ENCODE measurements at regions not wholly inside any gene's neighbourhood (a gene's known extent, or its start where the extent isn't known, plus 50 kb on each side); places are given as distances from the start of the nearest gene placed in this dataset.
"Not testable (repeated sequence)": the region's sequence is repeated elsewhere in the genome, so short reads cannot be mapped to it uniquely, and the experiment has no call there.

- DNase-seq, result no peak
Observed at GRCh38 chr5:27489701-27490100, 451.3 kb upstream of the CDH9 start.

GRCh38 chr5:27482663-27483062 is 444.3 kb upstream of the CDH9 start:
- DNase-seq, result no peak

- DNase-seq, result no peak
Observed at GRCh38 chr5:27479859-27480258, 441.5 kb upstream of the CDH9 start.

GRCh38 chr5:27477550-27477949 is 439.2 kb upstream of the CDH9 start:
- no peak for DNase-seq

- peak; percentile 19 for DNase-seq
Observed at GRCh38 chr5:27476356-27476988, 438.1 kb upstream of the CDH9 start.

GRCh38 chr5:27475063-27475462 is 436.7 kb upstream of the CDH9 start:
- no peak for DNase-seq

GRCh38 chr5:27474395-27474794 is 436.0 kb upstream of the CDH9 start:
- peak; percentile 7 for DNase-seq

- no peak for DNase-seq
Observed at GRCh38 chr5:27474047-27474309, 435.6 kb upstream of the CDH9 start.

GRCh38 chr5:27473307-27474046 is 435.1 kb upstream of the CDH9 start:
- peak; percentile 8 for DNase-seq

- peak; percentile 9 for DNase-seq
Observed at GRCh38 chr5:27472871-27473270, 434.5 kb upstream of the CDH9 start.

GRCh38 chr5:27472000-27472763 is 433.8 kb upstream of the CDH9 start:
- peak; percentile 94 for DNase-seq

GRCh38 chr5:27466959-27467358 is 428.6 kb upstream of the CDH9 start:
- DNase-seq, result no peak

GRCh38 chr5:27465140-27465539 is 426.8 kb upstream of the CDH9 start:
- peak; percentile 98 for DNase-seq

GRCh38 chr5:27463446-27464149 is 425.2 kb upstream of the CDH9 start:
- DNase-seq, result no peak

GRCh38 chr5:27462936-27463335 is 424.6 kb upstream of the CDH9 start:
- no peak for DNase-seq

- DNase-seq, result peak; percentile 51
Observed at GRCh38 chr5:27458287-27458686, 419.9 kb upstream of the CDH9 start.

- no peak for DNase-seq
Observed at GRCh38 chr5:27451377-27451776, 413.0 kb upstream of the CDH9 start.

- peak; percentile 71 for DNase-seq
Observed at GRCh38 chr5:27450607-27451006, 412.2 kb upstream of the CDH9 start.

- not testable (repeated sequence) for DNase-seq
Observed at GRCh38 chr5:27439383-27439782, 401.0 kb upstream of the CDH9 start.

GRCh38 chr5:27437594-27438200 is 399.3 kb upstream of the CDH9 start:
- DNase-seq, result peak; percentile 84

GRCh38 chr5:27434335-27434734 is 395.9 kb upstream of the CDH9 start:
- no peak for DNase-seq

- no peak for DNase-seq
Observed at GRCh38 chr5:27414099-27414498, 375.7 kb upstream of the CDH9 start.

- DNase-seq, result no peak
Observed at GRCh38 chr5:27412384-27412783, 374.0 kb upstream of the CDH9 start.

All from MV-4-11 (cell line).